Lower lobe of right lung (tissue), 2 donors: ENCODE measurements at regions not wholly inside any gene's neighbourhood (a gene's known extent, or its start where the extent isn't known, plus 50 kb on each side); places are given as distances from the start of the nearest gene placed in this dataset.

Experiments used
- ATAC-seq, 2 donors: fragments of 200-7000 bp; cut with Tn5 transposase; one replicate each; pipeline ENCODE4 v1.9.1; 2020 to 2022; ENCODE audit warnings: mild to moderate bottlenecking in 2 of 2, moderate library complexity in 2 of 2
- DNase-seq: peaks from one replicate; pipeline ENCODE4 v3.0.0-alpha.2; 2020
- H3K27ac ChIP-seq: fragments of 200-600 bp; one replicate; pipeline ENCODE4 v1.8.0; 2022
- H3K27me3 ChIP-seq: fragments of 200-600 bp; one replicate; pipeline ENCODE4 v1.8.0; 2022; ENCODE audit warnings: low read depth
- H3K36me3 ChIP-seq: fragments of 200-600 bp; one replicate; pipeline ENCODE4 v1.8.0; 2022; ENCODE audit warnings: mild to moderate bottlenecking
- H3K4me1 ChIP-seq: fragments of 200-600 bp; one replicate; pipeline ENCODE4 v1.8.0; 2022
- H3K4me3 ChIP-seq: fragments of 200-600 bp; one replicate; pipeline ENCODE4 v1.8.0; 2022; ENCODE audit warnings: mild to moderate bottlenecking
- H3K9me3 ChIP-seq: fragments of 200-600 bp; one replicate; pipeline ENCODE4 v1.8.0; 2022
- intact Hi-C: fragments of 100-400 bp; cut with DNase I; formaldehyde crosslinking; loops from one replicate; pipeline ENCODE4 v1.11.0; 2022
- TF ChIP-seq, protein P1 (sequence below): fragments of 200-600 bp; IDR thresholded peaks from one replicate; pipeline ENCODE4 v1.8.0; 2022; ENCODE audit warnings: antibody characterized with exemption, mild to moderate bottlenecking
- donor health status: DM: no; HTN: yes; CAD: no; lungs with severe emphysema.

DNA sequence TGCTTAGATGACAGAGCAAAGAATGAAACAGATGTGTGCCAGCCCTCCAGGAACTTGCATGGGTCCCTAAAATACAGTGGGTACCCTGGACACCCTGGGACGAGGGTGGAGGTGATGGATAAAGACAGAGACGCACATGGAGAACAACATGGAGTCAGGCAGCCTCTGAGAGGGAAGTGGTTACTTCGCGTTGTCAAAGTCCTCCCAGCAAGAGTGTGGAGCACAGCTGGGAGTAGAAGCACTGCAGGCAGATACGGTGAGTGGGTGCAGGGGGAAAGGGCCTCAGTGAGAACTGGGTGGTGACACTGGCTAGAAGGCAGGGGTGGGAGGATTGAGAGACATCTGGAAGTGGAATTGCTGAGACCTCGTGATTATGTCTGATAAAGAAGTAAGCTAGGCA lies 70.8 kb upstream of the PRR20G start:
- Histone ChIP-seq H3K36me3 (no peaks in the 10 kb centered on the region), H3K9me3 (peaks cover 6% of the 10 kb centered on the region), H3K4me1 (no peaks in the 10 kb centered on the region), H3K4me3 (no peak overlapping the region), H3K27me3 (no peaks in the 10 kb centered on the region), H3K27ac (no peak overlapping the region)
- TF ChIP-seq, protein P1, sequence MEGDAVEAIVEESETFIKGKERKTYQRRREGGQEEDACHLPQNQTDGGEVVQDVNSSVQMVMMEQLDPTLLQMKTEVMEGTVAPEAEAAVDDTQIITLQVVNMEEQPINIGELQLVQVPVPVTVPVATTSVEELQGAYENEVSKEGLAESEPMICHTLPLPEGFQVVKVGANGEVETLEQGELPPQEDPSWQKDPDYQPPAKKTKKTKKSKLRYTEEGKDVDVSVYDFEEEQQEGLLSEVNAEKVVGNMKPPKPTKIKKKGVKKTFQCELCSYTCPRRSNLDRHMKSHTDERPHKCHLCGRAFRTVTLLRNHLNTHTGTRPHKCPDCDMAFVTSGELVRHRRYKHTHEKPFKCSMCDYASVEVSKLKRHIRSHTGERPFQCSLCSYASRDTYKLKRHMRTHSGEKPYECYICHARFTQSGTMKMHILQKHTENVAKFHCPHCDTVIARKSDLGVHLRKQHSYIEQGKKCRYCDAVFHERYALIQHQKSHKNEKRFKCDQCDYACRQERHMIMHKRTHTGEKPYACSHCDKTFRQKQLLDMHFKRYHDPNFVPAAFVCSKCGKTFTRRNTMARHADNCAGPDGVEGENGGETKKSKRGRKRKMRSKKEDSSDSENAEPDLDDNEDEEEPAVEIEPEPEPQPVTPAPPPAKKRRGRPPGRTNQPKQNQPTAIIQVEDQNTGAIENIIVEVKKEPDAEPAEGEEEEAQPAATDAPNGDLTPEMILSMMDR = no peak
- intact Hi-C loops = no loop called here
- ATAC-seq (no peak), DNase-seq (no peak)

DNA sequence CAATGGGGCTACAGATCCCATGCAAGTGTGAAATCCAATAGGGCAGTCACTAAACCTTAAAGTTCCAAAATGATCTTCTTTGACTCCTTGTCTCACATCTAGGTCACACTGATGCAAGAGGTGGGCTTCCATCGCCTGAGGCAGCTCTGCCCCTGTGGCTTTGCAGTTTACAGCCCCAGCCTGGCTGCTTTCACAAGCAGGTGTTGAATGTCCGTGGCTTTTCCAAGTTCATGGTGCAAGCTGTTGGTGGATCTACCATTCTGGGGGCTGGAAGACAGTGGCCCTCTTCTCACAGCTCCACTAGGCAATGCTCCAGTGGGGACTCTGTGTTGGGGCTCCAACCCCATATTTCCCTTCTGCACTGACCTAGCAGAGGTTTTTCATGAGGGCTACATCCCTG lies 68.5 kb upstream of the PRR20G start:
- TF ChIP-seq, protein P1 = no peak
- Histone ChIP-seq H3K4me3 (no peak overlapping the region), H3K27ac (no peak overlapping the region), H3K4me1 (no peaks in the 10 kb centered on the region), H3K36me3 (no peaks in the 10 kb centered on the region), H3K27me3 (no peaks in the 10 kb centered on the region), H3K9me3 (peaks cover 6% of the 10 kb centered on the region)
- DNase-seq (no peak), ATAC-seq (no peak)
- intact Hi-C loops = no loop called here

DNA sequence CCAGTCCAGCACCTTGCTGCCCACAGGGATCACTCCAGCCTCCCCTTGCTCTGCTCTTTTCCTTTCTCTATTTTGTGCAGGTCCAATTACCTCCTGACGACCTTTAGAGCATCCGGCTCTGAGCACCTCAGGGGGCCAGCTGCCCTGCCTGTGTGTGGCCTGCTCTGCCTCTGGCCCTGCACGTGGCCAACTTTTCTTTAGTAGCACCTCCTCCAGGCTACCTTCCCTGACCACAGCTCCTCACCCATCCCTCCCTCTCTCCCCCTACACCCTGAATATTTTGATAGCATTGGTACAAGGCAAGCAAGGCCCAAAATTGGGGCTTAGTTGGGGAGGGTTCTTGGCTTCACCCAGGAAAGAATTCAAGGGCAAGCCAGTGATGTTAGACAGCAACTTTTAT lies 66.9 kb upstream of the PRR20G start:
- Histone ChIP-seq H3K9me3 (peaks cover 6% of the 10 kb centered on the region), H3K27ac (no peak overlapping the region), H3K27me3 (no peaks in the 10 kb centered on the region), H3K36me3 (no peaks in the 10 kb centered on the region), H3K4me3 (no peak overlapping the region), H3K4me1 (no peaks in the 10 kb centered on the region)
- ATAC-seq = no peak
- no peak for DNase-seq
- intact Hi-C loops = no loop called here
- TF ChIP-seq, protein P1 = no peak

DNA sequence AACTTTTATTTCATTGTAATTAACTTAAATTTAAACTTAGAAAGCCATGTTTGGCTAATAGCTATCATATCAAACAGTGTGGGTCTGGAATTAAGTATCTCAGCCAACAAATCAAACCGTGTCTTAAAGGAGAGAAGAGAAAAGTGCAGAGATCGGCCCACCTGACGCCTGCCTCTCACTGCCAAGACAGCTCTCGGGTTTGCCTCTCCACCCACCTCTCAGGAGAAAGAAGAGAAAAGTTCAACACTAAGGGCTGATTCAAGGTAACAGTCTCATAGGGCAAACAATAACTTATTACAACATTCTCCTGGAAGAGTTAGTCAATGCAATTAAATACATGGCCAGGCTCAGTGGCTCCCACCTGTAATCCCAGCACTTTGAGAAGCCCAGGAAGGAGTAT lies 64.8 kb upstream of the PRR20G start:
- no peak for DNase-seq
- no peaks in the 10 kb centered on the region for H3K4me1 ChIP-seq
- H3K36me3 ChIP-seq = no peaks in the 10 kb centered on the region
- no peak overlapping the region for H3K27ac ChIP-seq
- no peak overlapping the region for H3K4me3 ChIP-seq
- H3K27me3 ChIP-seq = no peaks in the 10 kb centered on the region
- TF ChIP-seq, protein P1 = no peak
- ATAC-seq = no peak
- H3K9me3 ChIP-seq = peaks cover 6% of the 10 kb centered on the region
- intact Hi-C loops = no loop called here

DNA sequence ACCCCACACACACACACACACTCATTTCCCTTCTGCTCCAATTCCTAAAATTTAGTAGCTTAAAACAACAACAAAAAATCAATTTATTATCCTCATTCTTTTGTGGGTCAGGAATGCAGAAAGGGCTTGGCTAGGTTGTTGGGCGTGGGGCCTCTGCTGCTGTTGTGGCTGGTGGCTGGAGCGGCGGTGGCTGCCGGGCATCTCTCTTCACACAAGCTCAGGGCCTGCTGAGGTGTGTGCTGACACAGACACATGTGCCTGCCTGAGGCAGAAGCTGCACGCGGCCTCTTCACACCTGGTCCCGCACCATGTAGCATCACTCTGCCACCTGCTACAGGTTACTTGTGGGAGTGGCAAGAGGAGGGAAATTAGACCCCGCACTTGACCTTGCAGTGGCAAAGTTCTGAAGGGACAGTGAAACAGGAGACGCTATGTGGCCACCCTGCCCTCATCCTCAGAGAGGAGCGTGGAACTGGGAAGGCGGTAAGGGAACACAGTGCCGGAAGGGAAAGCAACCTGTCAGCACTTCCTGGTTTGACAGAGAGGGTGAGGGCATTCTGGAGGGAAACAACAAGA lies 64.0 kb upstream of the PRR20G start:
- Histone ChIP-seq H3K36me3 (no peaks in the 10 kb centered on the region), H3K9me3 (peaks cover 6% of the 10 kb centered on the region), H3K4me1 (no peaks in the 10 kb centered on the region), H3K4me3 (no peak overlapping the region), H3K27ac (no peak overlapping the region), H3K27me3 (no peaks in the 10 kb centered on the region)
- TF ChIP-seq, protein P1 = no peak
- intact Hi-C loops = no loop called here
- ATAC-seq = peak in 1 of 2 donors; percentile 22
- no peak for DNase-seq

DNA sequence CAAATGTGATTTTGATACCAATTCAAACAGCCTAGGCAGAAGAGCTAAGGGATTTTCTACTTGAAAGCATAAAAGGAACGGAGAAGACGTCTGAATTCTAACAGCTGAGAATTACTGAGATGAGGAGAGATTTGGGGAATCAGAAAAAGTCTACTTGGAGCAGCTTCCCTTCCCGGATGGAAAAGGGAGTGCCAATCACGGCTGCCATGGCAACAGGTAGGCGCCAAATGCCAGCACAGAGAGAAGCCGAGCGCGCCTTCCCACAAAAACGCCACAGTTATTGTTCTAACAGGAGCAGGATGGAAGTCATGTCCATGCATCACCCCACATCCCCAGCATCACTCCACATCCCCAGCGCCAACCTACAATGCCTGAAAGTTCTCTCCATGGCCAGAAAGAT lies 63.5 kb upstream of the PRR20G start:
- H3K9me3 ChIP-seq = peaks cover under 1% of the 10 kb centered on the region
- ATAC-seq (no peak), DNase-seq (no peak)
- intact Hi-C loops = no loop called here
- H3K4me1 ChIP-seq = no peaks in the 10 kb centered on the region
- TF ChIP-seq, protein P1 = no peak
- H3K27ac ChIP-seq = no peak overlapping the region
- H3K4me3 ChIP-seq = no peak overlapping the region
- no peaks in the 10 kb centered on the region for H3K36me3 ChIP-seq
- no peaks in the 10 kb centered on the region for H3K27me3 ChIP-seq
